Testis (tissue), 2 donors: ENCODE measurements at regions not wholly inside any gene's neighbourhood (a gene's known extent, or its start where the extent isn't known, plus 50 kb on each side); places are given as distances from the start of the nearest gene placed in this dataset.

ENCODE experiments used
- POLR2A ChIP-seq: fragments of 450-650 bp; IDR thresholded peaks from one replicate; pipeline ENCODE4 v1.6.1; 2017; ENCODE audit warnings: antibody characterized with exemption, mild to moderate bottlenecking, moderate library complexity
- TF ChIP-seq, protein P1 (sequence below), 3 experiments: fragments of 450-650 bp in 2 of 3; fragments of 200-600 bp in 1 of 3; sonication (generic) in 1 of 3; IDR thresholded peaks; one replicate each; pipeline ENCODE4 v1.5.1; 2016 to 2019; ENCODE audit warnings: antibody characterized with exemption in 3 of 3, mild to moderate bottlenecking in 2 of 3, moderate library complexity in 1 of 3

DNA sequence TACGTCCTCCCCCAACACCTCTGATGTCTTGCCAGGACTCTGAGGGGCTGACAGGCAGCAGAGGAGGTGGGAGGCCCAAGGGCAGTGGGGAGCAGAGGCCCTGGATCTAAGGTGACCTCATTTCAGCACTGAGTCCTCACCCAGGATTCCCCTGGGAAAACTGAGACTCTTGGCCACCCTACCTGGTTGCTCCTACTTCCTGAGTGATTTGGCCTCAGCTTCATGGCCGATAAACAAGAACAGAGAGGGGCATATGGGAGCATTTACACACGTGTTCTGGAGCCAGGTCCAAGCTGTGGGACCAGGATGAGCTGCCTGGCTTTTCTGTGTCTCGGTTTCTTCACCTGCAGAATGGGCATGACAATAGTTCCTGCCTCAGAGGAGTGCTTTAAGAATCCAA lies 133.8 kb downstream of the ANKRD60 start:
- TF ChIP-seq, protein P1, sequence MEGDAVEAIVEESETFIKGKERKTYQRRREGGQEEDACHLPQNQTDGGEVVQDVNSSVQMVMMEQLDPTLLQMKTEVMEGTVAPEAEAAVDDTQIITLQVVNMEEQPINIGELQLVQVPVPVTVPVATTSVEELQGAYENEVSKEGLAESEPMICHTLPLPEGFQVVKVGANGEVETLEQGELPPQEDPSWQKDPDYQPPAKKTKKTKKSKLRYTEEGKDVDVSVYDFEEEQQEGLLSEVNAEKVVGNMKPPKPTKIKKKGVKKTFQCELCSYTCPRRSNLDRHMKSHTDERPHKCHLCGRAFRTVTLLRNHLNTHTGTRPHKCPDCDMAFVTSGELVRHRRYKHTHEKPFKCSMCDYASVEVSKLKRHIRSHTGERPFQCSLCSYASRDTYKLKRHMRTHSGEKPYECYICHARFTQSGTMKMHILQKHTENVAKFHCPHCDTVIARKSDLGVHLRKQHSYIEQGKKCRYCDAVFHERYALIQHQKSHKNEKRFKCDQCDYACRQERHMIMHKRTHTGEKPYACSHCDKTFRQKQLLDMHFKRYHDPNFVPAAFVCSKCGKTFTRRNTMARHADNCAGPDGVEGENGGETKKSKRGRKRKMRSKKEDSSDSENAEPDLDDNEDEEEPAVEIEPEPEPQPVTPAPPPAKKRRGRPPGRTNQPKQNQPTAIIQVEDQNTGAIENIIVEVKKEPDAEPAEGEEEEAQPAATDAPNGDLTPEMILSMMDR (IDR thresholded peaks at IDR 0.05), result no peak
- TF ChIP-seq POLR2A, result no peak
